PFSK-1 (cell line): ENCODE measurements at regions not wholly inside any gene's neighbourhood (a gene's known extent, or its start where the extent isn't known, plus 50 kb on each side); places are given as distances from the start of the nearest gene placed in this dataset.

ENCODE experiments used
- FOXP2 ChIP-seq: optimal IDR thresholded peaks from 2 replicates; pipeline ENCODE3; 2011; ENCODE audit warnings: borderline replicate concordance, control low read depth, inconsistent platforms; ENCODE audit not compliant: insufficient read depth; ENCODE audit errors: extremely low read length, extremely low read depth
- POLR2AphosphoS5 ChIP-seq: IDR thresholded peaks from 2 replicates; pipeline ENCODE4 v1.6.1; 2012; ENCODE audit warnings: low read depth, mild to moderate bottlenecking, control low read depth, low read length, moderate library complexity
- REST ChIP-seq, 2 experiments: IDR thresholded peaks; 2 replicates each; pipeline versions ENCODE4 v1.6.1 to v1.8.0; 2011 to 2012; ENCODE audit warnings: low read depth in 2 of 2, low read length in 2 of 2, control low read depth in 1 of 2, inconsistent platforms in 1 of 2, mild to moderate bottlenecking in 1 of 2, moderate library complexity in 1 of 2; ENCODE audit not compliant: insufficient read depth in 1 of 2
- SIN3A ChIP-seq: IDR thresholded peaks from 2 replicates; pipeline ENCODE4 v1.6.1; 2012; ENCODE audit warnings: mild to moderate bottlenecking, low read length, moderate library complexity, borderline replicate concordance; ENCODE audit not compliant: insufficient read depth
- TAF1 ChIP-seq: IDR thresholded peaks from 2 replicates; pipeline ENCODE4 v1.6.1; 2012; ENCODE audit warnings: low read length, control low read depth, borderline replicate concordance; ENCODE audit not compliant: insufficient read depth

GRCh38 chr12:113665457-113665856 is 193.8 kb upstream of the LHX5 start:
- TF ChIP-seq TAF1, result no peak
- no peak for TF ChIP-seq POLR2AphosphoS5
- TF ChIP-seq REST (IDR thresholded peaks at IDR 0.05; ENCODE audit: insufficient read depth in 1 of 2, low read depth in 2 of 2, low read length in 2 of 2), result no peak
- TF ChIP-seq SIN3A, result no peak
- TF ChIP-seq FOXP2, result no peak
